ENCODE measurements at regions not wholly inside any gene's neighbourhood (a gene's known extent, or its start where the extent isn't known, plus 50 kb on each side); places are given as distances from the start of the nearest gene placed in this dataset.

DNA sequence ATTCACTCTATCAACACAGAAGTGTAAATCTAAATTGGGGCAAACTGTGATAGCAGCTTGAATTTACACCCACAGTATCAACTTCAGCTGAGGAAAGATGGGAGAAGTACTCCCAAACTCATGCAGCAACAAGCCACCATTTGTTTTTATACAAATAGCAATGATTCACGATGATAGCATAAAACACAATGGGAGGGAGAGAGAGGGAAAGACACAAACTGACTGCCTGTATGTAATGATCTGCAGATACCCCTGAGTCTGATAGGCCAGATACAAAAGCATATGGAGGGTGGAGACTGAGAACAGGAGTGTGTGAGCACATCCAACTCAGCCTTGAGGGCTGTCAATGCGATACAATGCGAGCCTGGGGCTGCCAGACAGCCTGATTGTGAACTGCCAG, 79.2 kb downstream of the CNTN3 start:
- no peaks in the 10 kb centered on the region for H3K9me3 ChIP-seq (ENCODE audit: control insufficient read depth in 4 of 4, insufficient read depth in 3 of 4, low read length in 3 of 4)
- no peak overlapping the region for H3K9ac ChIP-seq (ENCODE audit: insufficient read depth in 1 of 2, low read length in 2 of 2)
- DNase-seq (no peak), ATAC-seq (ENCODE audit: insufficient read depth, low FRiP score) (no peak)
- H3K36me3 ChIP-seq (ENCODE audit: control insufficient read depth in 4 of 4, insufficient read depth in 4 of 4, low read length in 4 of 4), result no peaks in the 10 kb centered on the region
- H3K27me3 ChIP-seq (ENCODE audit: control insufficient read depth in 3 of 3, insufficient read depth in 3 of 3, low read length in 2 of 3), result no peaks in the 10 kb centered on the region
- no peak overlapping the region for H3K4me3 ChIP-seq
- TF ChIP-seq, protein P1, sequence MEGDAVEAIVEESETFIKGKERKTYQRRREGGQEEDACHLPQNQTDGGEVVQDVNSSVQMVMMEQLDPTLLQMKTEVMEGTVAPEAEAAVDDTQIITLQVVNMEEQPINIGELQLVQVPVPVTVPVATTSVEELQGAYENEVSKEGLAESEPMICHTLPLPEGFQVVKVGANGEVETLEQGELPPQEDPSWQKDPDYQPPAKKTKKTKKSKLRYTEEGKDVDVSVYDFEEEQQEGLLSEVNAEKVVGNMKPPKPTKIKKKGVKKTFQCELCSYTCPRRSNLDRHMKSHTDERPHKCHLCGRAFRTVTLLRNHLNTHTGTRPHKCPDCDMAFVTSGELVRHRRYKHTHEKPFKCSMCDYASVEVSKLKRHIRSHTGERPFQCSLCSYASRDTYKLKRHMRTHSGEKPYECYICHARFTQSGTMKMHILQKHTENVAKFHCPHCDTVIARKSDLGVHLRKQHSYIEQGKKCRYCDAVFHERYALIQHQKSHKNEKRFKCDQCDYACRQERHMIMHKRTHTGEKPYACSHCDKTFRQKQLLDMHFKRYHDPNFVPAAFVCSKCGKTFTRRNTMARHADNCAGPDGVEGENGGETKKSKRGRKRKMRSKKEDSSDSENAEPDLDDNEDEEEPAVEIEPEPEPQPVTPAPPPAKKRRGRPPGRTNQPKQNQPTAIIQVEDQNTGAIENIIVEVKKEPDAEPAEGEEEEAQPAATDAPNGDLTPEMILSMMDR (IDR thresholded peaks at IDR 0.05; ENCODE audit: control extremely low read depth, extremely low read depth), result no peak
- H3K4me1 ChIP-seq (ENCODE audit: control insufficient read depth in 5 of 5, insufficient read depth in 5 of 5, low read length in 5 of 5), result peaks cover 0 to 3% (median 0%) of the 10 kb centered on the region in 5 donors
- H3K27ac ChIP-seq (ENCODE audit: low read depth in 1 of 2, low read length in 1 of 2), result no peak overlapping the region
- 80 to 90% methylated on average over 3 of the region's 3 CpGs for WGBS, 2 donors

DNA sequence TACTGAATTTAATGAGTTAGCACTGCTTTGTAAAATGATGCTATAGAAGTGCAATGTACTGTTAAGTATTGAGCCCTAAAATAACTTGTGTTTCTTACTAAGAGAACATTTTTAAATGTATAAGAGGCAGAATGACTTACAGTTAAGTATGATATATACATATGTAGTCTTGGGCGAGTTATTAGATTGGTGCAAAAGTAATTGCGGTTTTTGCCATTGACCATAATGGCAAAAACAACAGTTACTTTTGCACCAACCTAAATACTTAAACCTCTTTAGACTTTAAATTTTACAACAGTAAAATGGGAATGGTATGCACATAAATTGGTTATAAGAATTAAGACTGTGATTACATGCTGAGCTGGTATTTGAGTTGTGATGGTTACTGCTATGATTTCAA, 79.8 kb downstream of the CNTN3 start:
- Histone ChIP-seq H3K4me3 (no peak overlapping the region), H3K9me3 (ENCODE audit: control insufficient read depth in 4 of 4, insufficient read depth in 3 of 4, low read length in 3 of 4) (no peaks in the 10 kb centered on the region), H3K27me3 (ENCODE audit: control insufficient read depth in 3 of 3, insufficient read depth in 3 of 3, low read length in 2 of 3) (no peaks in the 10 kb centered on the region), H3K4me1 (ENCODE audit: control insufficient read depth in 5 of 5, insufficient read depth in 5 of 5, low read length in 5 of 5) (no peaks in the 10 kb centered on the region), H3K9ac (ENCODE audit: insufficient read depth in 1 of 2, low read length in 2 of 2) (no peak overlapping the region), H3K36me3 (ENCODE audit: control insufficient read depth in 4 of 4, insufficient read depth in 4 of 4, low read length in 4 of 4) (no peaks in the 10 kb centered on the region), H3K27ac (ENCODE audit: low read depth in 1 of 2, low read length in 1 of 2) (no peak overlapping the region)
- ATAC-seq (ENCODE audit: insufficient read depth, low FRiP score) (no peak), DNase-seq (no peak)
- TF ChIP-seq, protein P1 (IDR thresholded peaks at IDR 0.05; ENCODE audit: control extremely low read depth, extremely low read depth), result no peak
- 93 to 94% methylated on average over 2 of the region's 2 CpGs for WGBS, 2 donors

- DNase-seq (peak in 1 of 3 donors; percentile 27), ATAC-seq (ENCODE audit: insufficient read depth, low FRiP score) (no peak)
- TF ChIP-seq, protein P1 (IDR thresholded peaks at IDR 0.05; ENCODE audit: control extremely low read depth, extremely low read depth), result no peak
Observed at GRCh38 chr3:74532446-74532845, 82.0 kb downstream of the CNTN3 start.

GRCh38 chr3:74531491-74531890, 83.0 kb downstream of the CNTN3 start:
- no peak overlapping the region for H3K9ac ChIP-seq (ENCODE audit: insufficient read depth in 1 of 2, low read length in 2 of 2)
- no peaks in the 10 kb centered on the region for H3K9me3 ChIP-seq (ENCODE audit: control insufficient read depth in 4 of 4, insufficient read depth in 3 of 4, low read length in 3 of 4)
- no peak overlapping the region for H3K27ac ChIP-seq (ENCODE audit: low read depth in 1 of 2, low read length in 1 of 2)
- no peak overlapping the region for H3K4me3 ChIP-seq
- H3K36me3 ChIP-seq (ENCODE audit: control insufficient read depth in 4 of 4, insufficient read depth in 4 of 4, low read length in 4 of 4), result no peaks in the 10 kb centered on the region
- H3K27me3 ChIP-seq (ENCODE audit: control insufficient read depth in 3 of 3, insufficient read depth in 3 of 3, low read length in 2 of 3), result no peaks in the 10 kb centered on the region
- ATAC-seq (ENCODE audit: insufficient read depth, low FRiP score) (no peak), DNase-seq (no peak)
- TF ChIP-seq, protein P1 (IDR thresholded peaks at IDR 0.05; ENCODE audit: control extremely low read depth, extremely low read depth), result no peak
- peaks cover 0 to 3% (median 0%) of the 10 kb centered on the region in 5 donors for H3K4me1 ChIP-seq (ENCODE audit: control insufficient read depth in 5 of 5, insufficient read depth in 5 of 5, low read length in 5 of 5)
- 78 to 89% methylated on average over 4 of the region's 4 CpGs for WGBS, 2 donors

More at GRCh38 chr3:74532446-74532845, 82.0 kb downstream of the CNTN3 start:
- H3K9me3 ChIP-seq (ENCODE audit: control insufficient read depth in 4 of 4, insufficient read depth in 3 of 4, low read length in 3 of 4), result no peaks in the 10 kb centered on the region
- H3K36me3 ChIP-seq (ENCODE audit: control insufficient read depth in 4 of 4, insufficient read depth in 4 of 4, low read length in 4 of 4), result no peaks in the 10 kb centered on the region
- no peaks in the 10 kb centered on the region for H3K27me3 ChIP-seq (ENCODE audit: control insufficient read depth in 3 of 3, insufficient read depth in 3 of 3, low read length in 2 of 3)
- no peak overlapping the region for H3K27ac ChIP-seq (ENCODE audit: low read depth in 1 of 2, low read length in 1 of 2)
- WGBS, 2 donors, result 60 to 75% methylated on average over 4 of the region's 4 CpGs
- H3K4me3 ChIP-seq, result no peak overlapping the region
- H3K4me1 ChIP-seq (ENCODE audit: control insufficient read depth in 5 of 5, insufficient read depth in 5 of 5, low read length in 5 of 5), result peaks cover 0 to 2% (median 0%) of the 10 kb centered on the region in 5 donors
- H3K9ac ChIP-seq (ENCODE audit: insufficient read depth in 1 of 2, low read length in 2 of 2), result no peak overlapping the region

Measured in lung (tissue), 11 donors.